Ovary (tissue), 3 donors: ENCODE measurements at regions not wholly inside any gene's neighbourhood (a gene's known extent, or its start where the extent isn't known, plus 50 kb on each side); places are given as distances from the start of the nearest gene placed in this dataset.

ENCODE experiments used
- EP300 ChIP-seq: sonication (generic); formaldehyde crosslinking; IDR thresholded peaks from one replicate; pipeline ENCODE4 v1.6.1; 2017; ENCODE audit warnings: antibody characterized with exemption
- POLR2A ChIP-seq: fragments of 450-650 bp; IDR thresholded peaks from one replicate; pipeline ENCODE4 v1.6.1; 2017; ENCODE audit warnings: antibody characterized with exemption, mild to moderate bottlenecking, moderate library complexity
- TF ChIP-seq, protein P1 (sequence below), 3 donors: fragments of 450-650 bp in 2 of 3; fragments of 200-600 bp in 1 of 3; IDR thresholded peaks; one replicate each; pipeline versions ENCODE4 v1.5.1 to v1.8.0; 2016 to 2022; ENCODE audit warnings: antibody characterized with exemption in 3 of 3, mild to moderate bottlenecking in 1 of 3
- donor health status: DM: no; HTN: no; CAD: no.

DNA sequence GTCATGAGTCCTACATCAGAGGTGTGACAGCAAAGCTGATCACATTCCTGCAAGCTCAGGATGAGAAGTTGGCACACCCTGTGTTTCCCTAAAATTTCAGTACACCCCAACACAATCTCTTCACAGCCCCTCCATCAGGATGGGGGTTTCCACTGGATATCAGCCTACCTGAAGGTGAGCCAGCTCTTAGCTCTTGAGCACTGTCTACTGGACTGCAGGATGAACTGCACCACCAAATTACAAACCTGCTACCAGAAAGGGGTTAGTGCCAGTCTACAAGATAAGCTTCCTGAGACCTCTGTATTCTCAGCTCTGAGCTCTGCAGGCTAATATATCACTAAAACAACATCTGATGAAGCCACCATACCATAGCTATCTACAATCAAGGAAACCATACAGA, 1616.2 kb upstream of the SPRY2 start:
- TF ChIP-seq, protein P1, sequence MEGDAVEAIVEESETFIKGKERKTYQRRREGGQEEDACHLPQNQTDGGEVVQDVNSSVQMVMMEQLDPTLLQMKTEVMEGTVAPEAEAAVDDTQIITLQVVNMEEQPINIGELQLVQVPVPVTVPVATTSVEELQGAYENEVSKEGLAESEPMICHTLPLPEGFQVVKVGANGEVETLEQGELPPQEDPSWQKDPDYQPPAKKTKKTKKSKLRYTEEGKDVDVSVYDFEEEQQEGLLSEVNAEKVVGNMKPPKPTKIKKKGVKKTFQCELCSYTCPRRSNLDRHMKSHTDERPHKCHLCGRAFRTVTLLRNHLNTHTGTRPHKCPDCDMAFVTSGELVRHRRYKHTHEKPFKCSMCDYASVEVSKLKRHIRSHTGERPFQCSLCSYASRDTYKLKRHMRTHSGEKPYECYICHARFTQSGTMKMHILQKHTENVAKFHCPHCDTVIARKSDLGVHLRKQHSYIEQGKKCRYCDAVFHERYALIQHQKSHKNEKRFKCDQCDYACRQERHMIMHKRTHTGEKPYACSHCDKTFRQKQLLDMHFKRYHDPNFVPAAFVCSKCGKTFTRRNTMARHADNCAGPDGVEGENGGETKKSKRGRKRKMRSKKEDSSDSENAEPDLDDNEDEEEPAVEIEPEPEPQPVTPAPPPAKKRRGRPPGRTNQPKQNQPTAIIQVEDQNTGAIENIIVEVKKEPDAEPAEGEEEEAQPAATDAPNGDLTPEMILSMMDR (IDR thresholded peaks at IDR 0.05), result no peak
- TF ChIP-seq POLR2A (no peak), EP300 (no peak)
